ENCODE measurements at regions not wholly inside any gene's neighbourhood (a gene's known extent, or its start where the extent isn't known, plus 50 kb on each side); places are given as distances from the start of the nearest gene placed in this dataset.

DNA sequence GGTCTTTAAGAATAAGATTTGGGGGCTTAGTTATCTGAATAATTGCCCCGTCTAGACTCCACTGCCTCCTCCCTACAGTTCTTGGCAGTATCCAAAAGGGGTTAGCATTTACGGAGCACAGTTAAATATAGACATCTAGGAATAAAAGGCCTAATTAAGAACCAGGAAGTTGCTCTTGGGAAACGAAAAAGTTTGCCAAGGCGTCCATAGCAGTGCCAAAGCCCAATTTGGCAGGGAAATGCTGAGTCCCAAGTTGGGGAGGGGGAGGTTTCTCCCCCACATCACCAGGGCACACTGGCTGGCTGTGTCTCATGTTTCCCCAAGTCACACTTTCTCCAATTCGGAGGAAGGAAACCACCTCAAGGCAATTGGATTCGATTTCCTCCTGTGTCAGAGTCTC is 338.7 kb downstream of the FBXW7 start:
- TF ChIP-seq, protein P1, sequence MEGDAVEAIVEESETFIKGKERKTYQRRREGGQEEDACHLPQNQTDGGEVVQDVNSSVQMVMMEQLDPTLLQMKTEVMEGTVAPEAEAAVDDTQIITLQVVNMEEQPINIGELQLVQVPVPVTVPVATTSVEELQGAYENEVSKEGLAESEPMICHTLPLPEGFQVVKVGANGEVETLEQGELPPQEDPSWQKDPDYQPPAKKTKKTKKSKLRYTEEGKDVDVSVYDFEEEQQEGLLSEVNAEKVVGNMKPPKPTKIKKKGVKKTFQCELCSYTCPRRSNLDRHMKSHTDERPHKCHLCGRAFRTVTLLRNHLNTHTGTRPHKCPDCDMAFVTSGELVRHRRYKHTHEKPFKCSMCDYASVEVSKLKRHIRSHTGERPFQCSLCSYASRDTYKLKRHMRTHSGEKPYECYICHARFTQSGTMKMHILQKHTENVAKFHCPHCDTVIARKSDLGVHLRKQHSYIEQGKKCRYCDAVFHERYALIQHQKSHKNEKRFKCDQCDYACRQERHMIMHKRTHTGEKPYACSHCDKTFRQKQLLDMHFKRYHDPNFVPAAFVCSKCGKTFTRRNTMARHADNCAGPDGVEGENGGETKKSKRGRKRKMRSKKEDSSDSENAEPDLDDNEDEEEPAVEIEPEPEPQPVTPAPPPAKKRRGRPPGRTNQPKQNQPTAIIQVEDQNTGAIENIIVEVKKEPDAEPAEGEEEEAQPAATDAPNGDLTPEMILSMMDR (IDR thresholded peaks at IDR 0.05; ENCODE audit: low read depth, low read length, poor library complexity, severe bottlenecking): no peak
- TF ChIP-seq EZH2phosphoT487 (IDR thresholded peaks at IDR 0.05; ENCODE audit: borderline replicate concordance, low read length): no peak

All from DOHH2 (cell line).